Heart left ventricle (tissue), 16 donors: ENCODE measurements at regions not wholly inside any gene's neighbourhood (a gene's known extent, or its start where the extent isn't known, plus 50 kb on each side); places are given as distances from the start of the nearest gene placed in this dataset.

ENCODE experiments used
- ATAC-seq, 4 donors: fragments of 200-7000 bp; cut with Tn5 transposase; one replicate each; pipeline ENCODE4 v1.9.1; 2020 to 2022; ENCODE audit warnings: moderate library complexity in 4 of 4, mild to moderate bottlenecking in 3 of 4, moderate number of reproducible peaks in 1 of 4
- DNase-seq, 5 donors: peaks; one replicate each; pipeline ENCODE4 v3.0.0-alpha.2; 2020
- H3K27ac ChIP-seq, 12 donors: fragments of 200-600 bp; sonication (generic) in 4 of 12; one replicate each; pipeline versions ENCODE4 v1.5.0 to v1.8.0; 2016 to 2022; ENCODE audit warnings: mild to moderate bottlenecking in 2 of 12
- H3K27me3 ChIP-seq, 9 donors: fragments of 200-600 bp; sonication (generic) in 2 of 9; one replicate each; pipeline versions ENCODE4 v1.5.1 to v1.8.0; 2016 to 2022; ENCODE audit warnings: mild to moderate bottlenecking in 3 of 9
- H3K36me3 ChIP-seq, 9 donors: fragments of 200-600 bp; sonication (generic) in 2 of 9; one replicate each; pipeline versions ENCODE4 v1.5.0 to v1.8.0; 2018 to 2022; ENCODE audit warnings: mild to moderate bottlenecking in 2 of 9
- H3K4me1 ChIP-seq, 12 donors: fragments of 200-600 bp; sonication (generic) in 4 of 12; one replicate each; pipeline versions ENCODE4 v1.5.0 to v1.8.0; 2016 to 2022; ENCODE audit warnings: mild to moderate bottlenecking in 3 of 12
- H3K4me3 ChIP-seq, 12 donors: fragments of 200-600 bp; sonication (generic) in 4 of 12; one replicate each; pipeline versions ENCODE4 v1.5.0 to v1.8.0; 2017 to 2022; ENCODE audit warnings: mild to moderate bottlenecking in 9 of 12, moderate library complexity in 4 of 12
- H3K9me3 ChIP-seq, 12 donors: fragments of 200-600 bp; sonication (generic) in 4 of 12; one replicate each; pipeline versions ENCODE4 v1.5.0 to v1.8.0; 2016 to 2022; ENCODE audit warnings: mild to moderate bottlenecking in 1 of 12
- POLR2A ChIP-seq, 2 donors: fragments of 450-650 bp; IDR thresholded peaks; one replicate each; pipeline ENCODE4 v1.6.1; 2017; ENCODE audit warnings: antibody characterized with exemption in 2 of 2, mild to moderate bottlenecking in 2 of 2, moderate library complexity in 2 of 2
- WGBS, 4 donors: extraction: QIAGEN DNeasy Blood & Tissue Kit in 2 of 4; methylation state at CpG; one replicate each; pipeline versions ENCODE4 v1.1.5 to v1.1.7; 2013 to 2018; 5-methylcytosine and 5-hydroxymethylcytosine counted together
- intact Hi-C, 10 donors: fragments of 100-400 bp; cut with DNase I; formaldehyde crosslinking; loops; one replicate each; pipeline versions ENCODE4 v1.11.1 to v1.14.2; 2022
- TF ChIP-seq, protein P1 (sequence below), 12 donors: fragments of 200-600 bp; sonication (generic) in 4 of 12; IDR thresholded peaks; one replicate each; pipeline versions ENCODE4 v1.5.0 to v1.8.0; 2018 to 2022; ENCODE audit warnings: antibody characterized with exemption in 12 of 12, mild to moderate bottlenecking in 5 of 12
- donor health status: ischemic (EF 13 %, LVEDD 7.1; RV severe dilation, severe dysfunction).
- donor health status: healthy with polysubstance abuse.
- donor health status: DM: no; HTN: yes; CAD: no.
- donor health status: DM: no; HTN: no; CAD: no.
- donor health status: ischemic (EF 25% LVEDD 6.9; RV normal size, moderate dysfunction).
- donor health status: ischemic (EF 25% LVEDD 5.7; RV mildly dilated, moderate dysfunction).
- donor health status: healthy.
- donor health status: DM: yes; HTN: yes; CAD: no.
- donor health status: ischemic (EF 35%, LVEDD 5.7; RV mildly dilated, moderate dysfunction).
- donor health status: nonischemic (EF 11% LVEDD 7.7; RV severe dilation, severe dysfunction).
- donor health status: DM: yes; HTN: yes; CAD: no.
- donor health status: PGD.
- donor health status: ischemic (EF 29% LVEDD 5.4; RV normal size, mild dysfunction).
- donor health status: nonischemic (EF 23%, LVEDD 6.1; RV moderate dilation, normal function).

DNA sequence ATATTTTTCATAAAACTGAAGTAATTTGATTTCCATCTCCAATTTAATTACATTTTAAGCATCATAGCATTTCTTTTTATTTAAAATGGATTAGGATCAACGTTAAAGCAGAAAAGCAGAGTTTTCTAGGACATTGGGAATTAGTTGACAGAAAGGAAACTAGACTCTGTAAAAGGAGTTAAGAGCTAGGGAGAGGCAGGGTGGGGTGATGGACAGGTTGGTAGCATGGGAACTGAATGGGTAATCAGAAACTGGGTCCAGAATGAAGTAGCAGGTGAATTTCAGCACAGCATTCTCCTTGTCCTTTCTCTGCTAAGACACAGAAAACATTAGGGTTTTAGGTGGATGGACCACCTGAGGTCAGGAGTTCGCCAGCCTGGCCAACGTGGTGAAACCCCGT, 97.6 kb downstream of the ANAPC4 start:
- Histone ChIP-seq H3K4me3 (no peak overlapping the region), H3K27me3 (no peaks in the 10 kb centered on the region), H3K9me3 (peaks cover 0 to 25% (median 5%) of the 10 kb centered on the region in 12 donors), H3K27ac (no peak overlapping the region), H3K4me1 (no peaks in the 10 kb centered on the region), H3K36me3 (no peaks in the 10 kb centered on the region)
- TF ChIP-seq, protein P1, sequence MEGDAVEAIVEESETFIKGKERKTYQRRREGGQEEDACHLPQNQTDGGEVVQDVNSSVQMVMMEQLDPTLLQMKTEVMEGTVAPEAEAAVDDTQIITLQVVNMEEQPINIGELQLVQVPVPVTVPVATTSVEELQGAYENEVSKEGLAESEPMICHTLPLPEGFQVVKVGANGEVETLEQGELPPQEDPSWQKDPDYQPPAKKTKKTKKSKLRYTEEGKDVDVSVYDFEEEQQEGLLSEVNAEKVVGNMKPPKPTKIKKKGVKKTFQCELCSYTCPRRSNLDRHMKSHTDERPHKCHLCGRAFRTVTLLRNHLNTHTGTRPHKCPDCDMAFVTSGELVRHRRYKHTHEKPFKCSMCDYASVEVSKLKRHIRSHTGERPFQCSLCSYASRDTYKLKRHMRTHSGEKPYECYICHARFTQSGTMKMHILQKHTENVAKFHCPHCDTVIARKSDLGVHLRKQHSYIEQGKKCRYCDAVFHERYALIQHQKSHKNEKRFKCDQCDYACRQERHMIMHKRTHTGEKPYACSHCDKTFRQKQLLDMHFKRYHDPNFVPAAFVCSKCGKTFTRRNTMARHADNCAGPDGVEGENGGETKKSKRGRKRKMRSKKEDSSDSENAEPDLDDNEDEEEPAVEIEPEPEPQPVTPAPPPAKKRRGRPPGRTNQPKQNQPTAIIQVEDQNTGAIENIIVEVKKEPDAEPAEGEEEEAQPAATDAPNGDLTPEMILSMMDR (IDR thresholded peaks at IDR 0.05) = no peak
- intact Hi-C loops = no loop called here
- DNase-seq (no peak), ATAC-seq (no peak)
- WGBS, 4 donors = 66 to 86% (median 82%) methylated on average over 4 of the region's 4 CpGs

DNA sequence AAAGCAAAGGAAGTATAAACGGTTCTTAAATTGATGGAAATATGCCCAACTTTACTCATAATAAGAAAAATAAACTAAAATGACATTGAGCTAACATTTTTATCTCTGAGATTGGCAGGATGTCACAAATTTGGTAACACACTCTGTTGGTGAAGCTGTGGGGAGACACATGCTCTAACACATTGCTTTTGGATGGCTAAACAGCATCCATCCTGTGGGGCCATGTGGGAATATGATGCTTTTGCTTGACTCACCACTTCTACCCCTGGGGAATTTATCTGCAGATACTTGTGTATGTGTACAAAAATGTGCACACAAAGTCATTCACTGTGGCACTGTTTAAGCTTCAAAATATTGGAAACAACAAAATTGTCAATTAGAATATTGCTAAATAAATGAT, 100.2 kb downstream of the ANAPC4 start:
- 50 to 56% (median 54%) methylated on average over 1 of the region's 1 CpG for WGBS, 4 donors
- Histone ChIP-seq H3K27ac (no peak overlapping the region), H3K9me3 (peaks cover 0 to 18% (median under 1%) of the 10 kb centered on the region in 12 donors), H3K4me1 (no peaks in the 10 kb centered on the region), H3K27me3 (no peaks in the 10 kb centered on the region), H3K36me3 (no peaks in the 10 kb centered on the region), H3K4me3 (no peak overlapping the region)
- intact Hi-C loops = no loop called here
- DNase-seq (no peak), ATAC-seq (no peak)
- TF ChIP-seq, protein P1 (IDR thresholded peaks at IDR 0.05) = no peak
- TF ChIP-seq POLR2A (IDR thresholded peaks at IDR 0.05) = no peak

DNA sequence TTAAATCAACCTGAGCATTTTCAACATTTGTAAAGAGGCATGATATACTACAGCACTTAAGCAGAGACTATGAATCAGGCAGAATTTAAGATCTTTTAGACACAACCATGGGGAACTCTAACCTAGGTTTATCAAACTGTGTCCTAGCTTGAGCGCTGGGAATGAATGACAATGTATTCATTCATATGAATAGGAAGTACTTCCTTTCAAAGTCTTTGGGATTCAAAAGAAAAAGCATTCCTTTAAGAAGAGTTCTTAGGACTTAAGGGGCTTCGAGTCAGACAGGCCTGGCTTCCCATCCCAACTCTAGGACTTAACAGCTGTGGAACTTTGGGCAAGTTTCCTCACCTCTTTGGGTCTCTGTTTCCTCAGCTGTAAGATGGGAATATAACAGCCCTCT, 104.6 kb downstream of the ANAPC4 start:
- intact Hi-C loops = no loop called here
- no peaks in the 10 kb centered on the region for H3K27me3 ChIP-seq
- DNase-seq (no peak), ATAC-seq (no peak)
- H3K36me3 ChIP-seq = no peaks in the 10 kb centered on the region
- TF ChIP-seq, protein P1 (IDR thresholded peaks at IDR 0.05) = no peak
- no peak for TF ChIP-seq POLR2A (IDR thresholded peaks at IDR 0.05)
- H3K4me3 ChIP-seq = no peak overlapping the region
- no peak overlapping the region for H3K27ac ChIP-seq
- 31 to 52% (median 41%) methylated on average over 2 of the region's 2 CpGs for WGBS, 4 donors
- H3K4me1 ChIP-seq = no peaks in the 10 kb centered on the region
- peaks cover 0 to 15% (median 0%) of the 10 kb centered on the region in 12 donors for H3K9me3 ChIP-seq

DNA sequence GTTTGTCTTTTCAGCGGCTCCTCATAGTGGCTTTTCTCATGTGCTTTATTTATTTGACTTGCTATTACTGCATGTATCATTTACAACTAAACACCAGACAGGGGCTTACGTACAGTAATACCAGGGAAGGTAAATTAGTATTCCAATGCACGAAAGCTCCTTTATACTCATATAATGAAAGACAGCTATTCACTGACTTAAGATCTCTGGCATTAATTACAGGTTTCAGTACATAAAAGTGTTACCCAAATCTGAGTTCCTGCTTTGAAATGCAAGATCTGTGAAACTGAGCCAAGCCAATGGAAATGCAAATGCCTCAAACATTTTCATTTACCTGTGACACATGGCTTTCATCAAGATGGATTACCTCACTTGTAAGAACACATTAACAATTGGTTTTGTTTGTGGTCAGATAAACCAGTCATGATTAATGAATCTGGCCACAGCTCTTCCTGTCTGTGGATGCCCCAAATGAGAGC, 107.2 kb downstream of the ANAPC4 start:
- TF ChIP-seq, protein P1 (IDR thresholded peaks at IDR 0.05) = no peak
- no peak for TF ChIP-seq POLR2A (IDR thresholded peaks at IDR 0.05)
- DNase-seq (no peak), ATAC-seq (no peak)
- intact Hi-C loops = no loop called here
- peaks cover 0 to 23% (median 4%) of the 10 kb centered on the region in 12 donors for H3K9me3 ChIP-seq
- no peak overlapping the region for H3K27ac ChIP-seq
- H3K4me3 ChIP-seq = no peak overlapping the region
- 84 to 93% (median 90%) methylated on average over 3 of the region's 3 CpGs for WGBS, 4 donors
- H3K27me3 ChIP-seq = no peaks in the 10 kb centered on the region
- no peaks in the 10 kb centered on the region for H3K36me3 ChIP-seq
- no peaks in the 10 kb centered on the region for H3K4me1 ChIP-seq
